RPMI8226 (cell line): ENCODE measurements at regions not wholly inside any gene's neighbourhood (a gene's known extent, or its start where the extent isn't known, plus 50 kb on each side); places are given as distances from the start of the nearest gene placed in this dataset.
"Not testable (repeated sequence)": the region's sequence is repeated elsewhere in the genome, so short reads cannot be mapped to it uniquely, and the experiment has no call there.

Source experiments
- DNase-seq: peaks from one replicate; pipeline ENCODE4 v3.0.0-alpha.2; 2015

GRCh38 chr7:73918926-73919693 lies 58.2 kb downstream of the TMEM270 start:
- DNase-seq, result no peak

DNA sequence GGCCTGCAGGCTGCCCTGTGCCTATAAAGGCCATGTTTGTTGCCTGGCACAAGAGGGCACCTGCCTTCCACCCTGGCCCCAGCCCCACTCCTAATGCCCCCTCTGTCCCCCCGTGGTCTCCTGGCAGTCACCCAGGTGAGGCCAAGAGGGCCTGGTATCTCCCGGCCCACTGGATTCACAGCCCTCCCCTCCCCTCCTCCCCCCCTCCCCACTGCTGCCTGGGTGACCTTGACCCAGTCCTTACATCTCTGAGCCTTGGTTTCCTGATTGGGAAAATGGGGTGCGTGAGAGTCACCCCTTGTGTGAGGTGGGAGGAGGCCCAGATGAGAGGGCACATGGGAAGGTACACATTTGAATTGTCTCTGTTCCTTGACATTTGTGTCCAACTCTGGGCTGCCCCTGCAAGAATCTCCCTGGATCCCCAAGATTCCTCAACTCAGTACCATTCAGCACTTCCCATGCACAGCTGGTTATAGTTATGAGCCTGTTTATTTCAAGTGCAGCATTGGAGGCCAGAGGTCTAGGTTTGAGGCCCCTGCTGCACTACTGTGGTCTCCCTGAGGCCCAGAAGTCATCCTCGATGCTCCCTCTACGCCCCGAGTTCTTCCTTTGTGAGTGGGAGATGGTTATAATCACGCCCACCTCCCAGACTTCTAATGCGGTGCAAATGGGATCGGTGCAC lies 58.9 kb downstream of the TMEM270 start:
- DNase-seq, result no peak

- no peak for DNase-seq
Observed at GRCh38 chr7:73920406-73921134, 59.6 kb downstream of the TMEM270 start.

DNA sequence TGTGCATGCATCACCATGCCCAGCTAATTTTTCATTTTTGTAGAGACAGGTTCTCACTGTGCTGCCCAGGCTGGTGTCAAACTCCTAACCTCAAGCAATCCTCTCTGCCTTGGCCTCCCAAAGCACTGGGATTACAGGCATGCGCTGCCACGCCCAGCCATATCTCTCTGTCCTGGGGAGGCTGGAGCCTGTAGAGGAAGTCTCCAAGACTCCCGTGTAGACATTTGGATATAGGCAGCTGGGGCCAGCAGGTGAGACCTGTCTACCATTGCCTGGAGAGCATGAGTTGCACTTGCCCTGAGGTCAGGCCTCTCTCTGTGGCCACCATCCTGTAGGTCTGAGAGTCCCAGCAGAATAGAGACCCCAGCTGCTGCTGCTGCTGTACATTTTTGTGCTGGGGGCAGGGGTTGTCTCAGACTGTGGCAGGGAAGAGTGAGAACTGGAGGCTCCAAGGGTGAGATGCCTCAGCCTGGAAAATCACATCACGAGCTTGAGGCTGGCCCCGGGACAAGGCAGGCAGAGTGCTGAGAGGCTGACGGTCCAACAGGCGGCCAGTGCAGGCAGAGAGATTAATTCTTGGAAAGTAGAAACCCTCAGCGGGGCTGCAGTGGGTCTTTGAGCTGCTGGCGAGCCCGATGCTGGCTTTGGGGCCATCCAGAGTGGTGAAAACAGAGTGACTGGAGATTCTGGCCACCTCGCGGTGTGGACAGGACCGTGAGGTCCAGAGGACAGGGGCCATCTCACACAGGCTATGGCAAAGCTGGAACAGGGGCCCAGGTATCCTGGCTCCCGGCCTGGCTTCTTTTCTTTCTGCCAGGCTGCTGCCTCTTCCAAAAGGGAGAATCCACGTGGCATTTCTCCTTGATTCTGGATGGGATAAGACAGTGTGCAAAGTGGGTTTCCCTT lies 60.9 kb downstream of the TMEM270 start:
- DNase-seq, result no peak

- DNase-seq, result not testable (repeated sequence)
Observed at GRCh38 chr7:73928644-73929043, 67.7 kb downstream of the TMEM270 start.

GRCh38 chr7:73931502-73931901 lies 70.5 kb downstream of the TMEM270 start:
- no peak for DNase-seq

DNA sequence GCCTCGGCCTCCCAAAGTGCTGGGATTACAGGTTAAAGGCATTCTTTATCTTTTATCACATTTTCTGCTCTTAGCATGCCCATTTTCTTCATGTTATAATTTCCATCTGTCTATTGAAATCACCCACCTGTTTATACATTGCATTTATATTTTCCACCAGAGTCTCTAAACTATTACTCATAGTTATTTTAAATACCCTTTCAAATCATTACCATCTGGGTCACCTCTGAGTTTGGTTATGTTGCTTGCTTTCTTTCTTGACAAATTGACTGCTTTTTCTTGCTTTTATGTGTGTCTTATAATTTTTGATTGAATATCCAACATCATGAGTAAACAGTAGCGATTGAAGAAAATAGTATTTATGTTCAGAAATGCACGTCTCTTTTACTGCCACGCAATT lies 71.4 kb downstream of the TMEM270 start:
- DNase-seq, result no peak

GRCh38 chr7:73933091-73933490 lies 72.1 kb downstream of the TMEM270 start:
- no peak for DNase-seq

DNA sequence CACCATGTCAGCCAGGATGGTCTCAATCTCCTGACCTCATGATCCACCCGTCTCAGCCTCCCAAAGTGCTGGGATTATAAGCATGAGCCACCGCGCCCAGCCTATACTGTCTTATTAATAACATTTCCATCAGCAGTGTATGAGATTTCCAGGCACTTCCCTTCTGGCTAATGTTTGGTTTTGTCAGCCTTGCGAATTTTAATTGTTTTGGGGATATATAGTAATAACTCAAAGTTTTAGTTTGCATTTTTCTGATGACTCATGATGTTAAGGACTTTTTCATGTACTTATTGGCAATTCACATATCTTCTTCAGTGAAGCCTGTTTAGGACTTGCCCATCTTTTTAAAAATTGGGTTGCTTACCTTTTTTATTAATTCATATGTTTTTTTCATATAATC lies 76.0 kb downstream of the TMEM270 start:
- no peak for DNase-seq

- not testable (repeated sequence) for DNase-seq
Observed at GRCh38 chr7:73937650-73938049, 76.7 kb downstream of the TMEM270 start.

GRCh38 chr7:73939528-73939927 lies 78.6 kb downstream of the TMEM270 start:
- DNase-seq, result no peak

- no peak for DNase-seq
Observed at GRCh38 chr7:73940701-73941238, 79.8 kb downstream of the TMEM270 start.

DNA sequence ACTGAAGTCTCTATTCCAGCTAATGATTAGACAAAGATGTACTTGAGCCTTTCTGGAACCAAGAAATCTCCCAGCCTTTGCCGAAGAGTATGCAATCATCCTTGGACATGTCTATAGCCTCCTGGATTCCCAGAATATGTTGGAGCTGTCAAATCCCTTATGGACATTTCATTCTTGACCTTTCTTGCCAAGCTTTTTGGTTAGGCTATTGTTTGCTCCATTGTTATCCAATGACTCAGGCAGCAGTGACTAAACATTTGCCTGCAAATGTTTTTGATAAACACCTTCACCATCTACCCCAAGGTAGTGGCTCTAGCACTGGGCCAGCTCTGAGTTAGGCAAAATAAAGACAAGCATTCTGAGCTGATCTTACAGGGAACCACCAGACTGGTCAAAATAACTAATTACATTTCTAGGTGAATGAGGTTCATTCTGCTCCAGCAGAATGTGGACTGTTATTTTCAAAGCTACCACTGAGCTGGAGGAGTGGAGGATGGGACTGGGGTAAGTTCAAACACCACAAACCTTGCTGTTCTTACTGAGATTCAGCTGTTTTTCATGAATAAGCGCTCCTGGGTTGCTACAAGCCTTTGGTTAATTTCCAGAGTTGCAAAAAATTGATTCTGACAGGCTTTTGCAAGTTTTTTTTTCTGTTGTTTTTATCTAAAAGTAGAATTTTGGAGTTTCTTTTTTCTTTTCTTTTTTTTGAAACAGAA lies 81.0 kb downstream of the TMEM270 start:
- no peak for DNase-seq

DNA sequence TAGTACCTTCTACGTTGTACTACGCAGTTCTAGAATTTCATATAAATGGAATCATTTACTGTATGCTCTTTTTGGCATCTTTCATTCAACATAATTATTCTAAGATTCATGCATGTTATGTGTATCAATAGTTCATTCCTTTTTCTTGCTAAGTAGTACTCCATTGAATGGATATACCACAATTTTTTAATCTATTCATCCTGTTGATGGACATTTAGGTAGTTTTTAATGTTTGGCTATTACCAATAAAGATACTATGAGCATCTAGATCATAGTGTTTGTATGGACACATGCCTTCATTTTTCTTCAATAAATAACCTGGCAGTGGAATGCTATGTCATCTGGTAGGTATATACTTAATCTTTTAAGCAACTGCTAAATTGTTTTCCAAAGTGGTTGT lies 83.0 kb upstream of the ELN start:
- DNase-seq, result no peak

GRCh38 chr7:73948287-73948686 lies 79.7 kb upstream of the ELN start:
- DNase-seq, result no peak

- no peak for DNase-seq
Observed at GRCh38 chr7:73952266-73952665, 75.7 kb upstream of the ELN start.

DNA sequence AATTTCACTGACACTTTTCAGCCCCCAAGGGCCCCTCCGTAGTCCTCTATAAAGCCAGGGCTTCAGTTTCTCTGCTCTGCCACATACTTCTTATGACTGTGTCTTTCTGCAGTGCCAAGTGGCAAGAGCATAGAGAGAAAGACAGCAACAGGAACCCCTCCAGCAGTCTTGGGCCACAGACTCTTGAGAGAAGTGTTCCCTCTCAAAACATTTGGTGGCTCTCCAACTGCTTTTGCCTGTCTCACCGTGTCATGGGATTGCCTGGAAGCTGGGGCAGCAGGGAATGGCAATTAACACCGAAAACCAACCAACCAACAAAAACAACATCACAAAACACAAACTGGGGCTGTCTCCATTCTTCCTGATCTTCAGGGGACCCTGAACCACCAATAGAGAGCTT lies 73.8 kb upstream of the ELN start:
- no peak for DNase-seq

DNA sequence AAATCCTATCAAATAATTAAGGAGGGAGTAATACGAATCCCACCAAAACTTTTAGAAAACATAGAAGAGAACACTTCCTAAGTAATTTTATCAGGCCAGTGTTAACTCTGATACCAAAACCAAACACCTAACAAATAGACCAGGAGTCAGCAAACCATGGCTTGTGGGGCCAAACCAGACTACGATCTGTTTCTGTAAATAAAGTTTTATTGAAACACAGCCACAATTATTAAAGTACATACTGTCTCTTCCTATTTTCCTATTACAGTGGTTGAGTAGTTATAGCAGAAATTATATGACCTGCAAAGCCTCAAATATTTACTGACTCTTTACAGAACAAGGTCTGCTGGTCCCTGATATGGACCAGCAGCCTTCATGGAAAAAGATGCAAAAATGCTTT lies 73.1 kb upstream of the ELN start:
- DNase-seq, result no peak

DNA sequence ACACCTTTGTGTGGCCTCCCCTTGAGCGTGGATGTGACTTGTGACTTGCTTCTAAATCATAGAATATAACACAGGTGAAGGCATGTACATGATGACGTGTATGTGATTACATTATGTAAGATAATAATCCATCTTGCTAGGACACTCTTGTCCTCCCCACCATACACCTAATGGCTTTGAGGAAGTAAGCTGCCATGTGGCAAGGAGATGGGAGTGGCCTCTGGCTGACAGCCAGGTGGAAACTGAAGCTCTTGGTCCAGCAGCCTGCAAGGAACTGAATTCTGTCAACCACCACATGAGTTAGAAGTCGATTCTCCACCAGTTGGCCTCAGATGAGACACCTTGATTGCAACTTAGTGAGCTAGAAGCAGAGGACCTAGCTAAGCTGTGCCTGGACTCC lies 67.4 kb upstream of the ELN start:
- peak; percentile 81 for DNase-seq

- DNase-seq, result not testable (repeated sequence)
Observed at GRCh38 chr7:73961991-73962390, 66.0 kb upstream of the ELN start.

GRCh38 chr7:73963252-73963822 lies 64.6 kb upstream of the ELN start:
- no peak for DNase-seq

DNA sequence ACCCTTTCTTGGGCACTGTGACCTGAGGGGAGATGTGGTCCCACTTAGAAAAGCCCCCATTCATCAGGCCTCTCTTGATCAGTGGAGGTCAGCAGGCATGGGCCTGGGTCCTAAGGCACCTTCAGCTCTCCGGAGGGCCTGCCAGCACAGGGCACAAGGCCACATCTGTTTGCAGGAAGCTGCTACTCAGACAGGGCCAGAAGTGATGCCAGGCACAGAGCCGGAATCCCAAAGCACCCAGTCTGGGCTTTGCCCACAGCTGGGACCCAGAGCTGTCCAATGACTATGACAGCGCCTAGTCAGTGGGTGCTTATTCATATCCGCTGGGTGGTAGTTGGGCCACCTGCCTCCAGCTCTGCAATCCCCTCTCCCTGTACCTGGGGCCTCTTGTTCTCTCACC lies 63.2 kb upstream of the ELN start:
- no peak for DNase-seq
